ENCODE measurements at regions not wholly inside any gene's neighbourhood (a gene's known extent, or its start where the extent isn't known, plus 50 kb on each side); places are given as distances from the start of the nearest gene placed in this dataset.

GRCh38 chr2:43020296-43020695 is 206.1 kb downstream of the ZFP36L2 start:
- TF ChIP-seq CTCF (IDR thresholded peaks at IDR 0.05) (no peak), POLR2AphosphoS5 (IDR thresholded peaks at IDR 0.05) (no peak), POLR2A (IDR thresholded peaks at IDR 0.05) (no peak), EP300 (IDR thresholded peaks at IDR 0.05; ENCODE audit: low read depth) (no peak)

All from transverse colon (tissue), 4 donors.